ENCODE measurements at regions not wholly inside any gene's neighbourhood (a gene's known extent, or its start where the extent isn't known, plus 50 kb on each side); places are given as distances from the start of the nearest gene placed in this dataset.

GRCh38 chr10:76774987-76775603 is 862.5 kb downstream of the KCNMA1 start:
- H3K27me3 ChIP-seq (ENCODE audit: low read length), result peaks cover 16% of the 10 kb centered on the region
- intact Hi-C loops (cut with micrococcal nuclease), result no loop called here
- H3K9me3 ChIP-seq (ENCODE audit: low read length), result peaks cover 8% of the 10 kb centered on the region; the same call in 1 of the 2 replicates
- ChIA-PET CTCF (no interaction called here), POLR2A (ENCODE audit: unreplicated experiment) (no interaction called here)
- H3K9ac ChIP-seq (ENCODE audit: low read length), result no peak overlapping the region
- H4K20me1 ChIP-seq (ENCODE audit: low read length), result no peaks in the 10 kb centered on the region
- H3K79me2 ChIP-seq (ENCODE audit: low read length), result no peaks in the 10 kb centered on the region
- no peaks in the 10 kb centered on the region for H3F3A ChIP-seq (ENCODE audit: low read length, unreplicated experiment)
- H3K9me2 ChIP-seq (replicated peaks; ENCODE audit: low read length), result 0 out of 2 replicates have a peak, but pooled peaks cover 3% of the 10 kb centered on the region
- no peak overlapping the region for H3K4me2 ChIP-seq (ENCODE audit: low read length)
- H3K36me3 ChIP-seq (ENCODE audit: low read depth, low read length), result no peaks in the 10 kb centered on the region
- no peak overlapping the region for H3K27ac ChIP-seq (ENCODE audit: low read length)
- H3K4me1 ChIP-seq (ENCODE audit: insufficient read depth, low read length), result no peaks in the 10 kb centered on the region
- H2AFZ ChIP-seq (ENCODE audit: low read length), result no peak overlapping the region
- no peak overlapping the region for H3K4me3 ChIP-seq (ENCODE audit: low read length)
- no TSS peak for BruUV-seq (replicated peaks)
- no peak for DNase-seq
- TF ChIP-seq CTCF (conservative IDR thresholded peaks at IDR 0.05; ENCODE audit: low read depth, low read length) (no peak), EZH2phosphoT487 (IDR thresholded peaks at IDR 0.05; ENCODE audit: borderline replicate concordance, low read length) (no peak), EZH2 (IDR thresholded peaks at IDR 0.05; ENCODE audit: low read length, unreplicated experiment) (no peak)
- ATAC-seq, result no peak

- H3K4me3 ChIP-seq (ENCODE audit: low read length), result no peak overlapping the region
- H3K9me2 ChIP-seq (replicated peaks; ENCODE audit: low read length), result 0 out of 2 replicates have a peak, but pooled peaks cover 3% of the 10 kb centered on the region
- no TSS peak for BruUV-seq (replicated peaks)
- no peaks in the 10 kb centered on the region for H3F3A ChIP-seq (ENCODE audit: low read length, unreplicated experiment)
- H3K27me3 ChIP-seq (ENCODE audit: low read length), result peaks cover 40% of the 10 kb centered on the region
- no peak for DNase-seq
- H3K9ac ChIP-seq (ENCODE audit: low read length), result no peak overlapping the region
- no peaks in the 10 kb centered on the region for H3K79me2 ChIP-seq (ENCODE audit: low read length)
- no peak overlapping the region for H3K27ac ChIP-seq (ENCODE audit: low read length)
- no peaks in the 10 kb centered on the region for H4K20me1 ChIP-seq (ENCODE audit: low read length)
- no peaks in the 10 kb centered on the region for H3K9me3 ChIP-seq (ENCODE audit: low read length)
- intact Hi-C loops (cut with micrococcal nuclease), result no loop called here
- no peak overlapping the region for H2AFZ ChIP-seq (ENCODE audit: low read length)
- no peaks in the 10 kb centered on the region for H3K36me3 ChIP-seq (ENCODE audit: low read depth, low read length)
- ChIA-PET POLR2A (ENCODE audit: unreplicated experiment) (no interaction called here), CTCF (no interaction called here)
- TF ChIP-seq EZH2phosphoT487 (IDR thresholded peaks at IDR 0.05; ENCODE audit: borderline replicate concordance, low read length) (no peak), EZH2 (IDR thresholded peaks at IDR 0.05; ENCODE audit: low read length, unreplicated experiment) (no peak), CTCF (conservative IDR thresholded peaks at IDR 0.05; ENCODE audit: low read depth, low read length) (no peak)
- ATAC-seq, result no peak
- H3K4me2 ChIP-seq (ENCODE audit: low read length), result no peak overlapping the region
- H3K4me1 ChIP-seq (ENCODE audit: insufficient read depth, low read length), result no peaks in the 10 kb centered on the region
Measured at GRCh38 chr10:76769582-76769981, 868.0 kb downstream of the KCNMA1 start.

GRCh38 chr10:76769161-76769560 is 868.4 kb downstream of the KCNMA1 start:
- H3F3A ChIP-seq (ENCODE audit: low read length, unreplicated experiment), result no peaks in the 10 kb centered on the region
- no peaks in the 10 kb centered on the region for H3K4me1 ChIP-seq (ENCODE audit: insufficient read depth, low read length)
- no peak overlapping the region for H3K9ac ChIP-seq (ENCODE audit: low read length)
- TF ChIP-seq EZH2 (IDR thresholded peaks at IDR 0.05; ENCODE audit: low read length, unreplicated experiment), result no peak
- no peak for TF ChIP-seq CTCF (conservative IDR thresholded peaks at IDR 0.05; ENCODE audit: low read depth, low read length)
- TF ChIP-seq EZH2phosphoT487 (IDR thresholded peaks at IDR 0.05; ENCODE audit: borderline replicate concordance, low read length), result no peak
- no peaks in the 10 kb centered on the region for H3K9me3 ChIP-seq (ENCODE audit: low read length)
- no peaks in the 10 kb centered on the region for H3K36me3 ChIP-seq (ENCODE audit: low read depth, low read length)
- H2AFZ ChIP-seq (ENCODE audit: low read length), result no peak overlapping the region
- H4K20me1 ChIP-seq (ENCODE audit: low read length), result no peaks in the 10 kb centered on the region
- H3K27ac ChIP-seq (ENCODE audit: low read length), result no peak overlapping the region
- DNase-seq (no peak), ATAC-seq (no peak)
- no peak overlapping the region for H3K4me2 ChIP-seq (ENCODE audit: low read length)
- no peaks in the 10 kb centered on the region for H3K79me2 ChIP-seq (ENCODE audit: low read length)
- peaks cover 44% of the 10 kb centered on the region for H3K27me3 ChIP-seq (ENCODE audit: low read length)
- H3K4me3 ChIP-seq (ENCODE audit: low read length), result no peak overlapping the region
- POLR2A ChIA-PET (ENCODE audit: unreplicated experiment), result no interaction called here
- intact Hi-C loops (cut with micrococcal nuclease), result no loop called here
- no TSS peak for BruUV-seq (replicated peaks)
- CTCF ChIA-PET, result no interaction called here
- H3K9me2 ChIP-seq (replicated peaks; ENCODE audit: low read length), result 0 out of 2 replicates have a peak, but pooled peaks cover 3% of the 10 kb centered on the region
